Endothelial cell of umbilical vein (primary cell): ENCODE measurements at regions not wholly inside any gene's neighbourhood (a gene's known extent, or its start where the extent isn't known, plus 50 kb on each side); places are given as distances from the start of the nearest gene placed in this dataset.

Experiments
- BruUV-seq: library from RNA; stranded (reverse); fragments of 400-500 nt; replicated peaks from 2 replicates; lab custom pipeline; 2021; lab: Mats Ljungman, UMichigan
- CTCF ChIA-PET: fragments of 300-600, 350-600 bp; sonication (Branson Sonifier 250); formaldehyde crosslinking; loops from one replicate; lab custom pipeline; 2021; ENCODE audit warnings: antibody characterized with exemption, inconsistent platforms; lab: Charles Lee
- POLR2A ChIA-PET: fragments of 300-600, 350-600 bp; sonication (Branson Sonifier 250); formaldehyde crosslinking; loops from one replicate; lab custom pipeline; 2021; ENCODE audit warnings: antibody characterized with exemption, inconsistent platforms; lab: Charles Lee
- DNase-seq: peaks from one replicate; pipeline ENCODE4 v3.0.0-alpha.2; 2011; ENCODE audit warnings: low read depth, low spot score
- FAIRE-seq: peaks from 2 replicates; lab custom pipeline; 2011; peaks lifted over from hg19 to GRCh38; lab: Jason Lieb, UNC
- H2AFZ ChIP-seq: 2 replicates; pipeline ENCODE4 v1.6.0; 2012; ENCODE audit warnings: low read depth, low read length, control low read depth, inconsistent platforms
- H3K27ac ChIP-seq: 2 replicates; pipeline ENCODE4 v1.5.1; 2011; ENCODE audit warnings: low read depth, mild to moderate bottlenecking, control low read depth, low read length, moderate library complexity; ENCODE audit not compliant: insufficient read depth
- H3K27me3 ChIP-seq, 2 experiments: 2 replicates each; pipeline versions ENCODE4 v1.6.0 to v1.6.1; 2011; ENCODE audit warnings: low read length in 2 of 2, mixed read lengths in 1 of 2; ENCODE audit not compliant: control insufficient read depth in 2 of 2, insufficient read depth in 2 of 2
- H3K36me3 ChIP-seq, 2 experiments: 2 replicates in 1 of 2; 3 replicates in 1 of 2; pipeline ENCODE4 v1.5.1; 2011; ENCODE audit warnings: low read length in 2 of 2, mild to moderate bottlenecking in 1 of 2, moderate library complexity in 1 of 2; ENCODE audit not compliant: control insufficient read depth in 2 of 2, insufficient read depth in 2 of 2; ENCODE audit errors: extremely low read depth in 1 of 2
- H3K4me1 ChIP-seq: 3 replicates; pipeline ENCODE4 v1.5.1; 2011; ENCODE audit warnings: mild to moderate bottlenecking, low read length; ENCODE audit not compliant: control insufficient read depth, insufficient read depth; ENCODE audit errors: extremely low read depth
- H3K4me2 ChIP-seq: 2 replicates; pipeline ENCODE4 v1.6.1; 2011; ENCODE audit warnings: low read length, control low read depth, mixed read lengths; ENCODE audit not compliant: insufficient read depth
- H3K4me3 ChIP-seq, 3 experiments: fragments of 200-600 bp in 1 of 3; sonication (generic), shearing (Covaris generic) in 1 of 3; replicated peaks in 1 of 3; 2 replicates each; pipeline ENCODE4 v1.5.1; 2011 to 2016; ENCODE audit warnings: control low read depth in 3 of 3, low read length in 3 of 3, mild to moderate bottlenecking in 2 of 3, inconsistent platforms in 1 of 3, low read depth in 1 of 3, moderate library complexity in 1 of 3; ENCODE audit not compliant: insufficient read depth in 1 of 3
- H3K79me2 ChIP-seq: 2 replicates; pipeline ENCODE4 v1.6.0; 2012; ENCODE audit warnings: low read length, inconsistent platforms; ENCODE audit not compliant: control insufficient read depth, insufficient read depth
- H3K9ac ChIP-seq: replicated peaks from 2 replicates; pipeline ENCODE3; 2011; ENCODE audit warnings: low read length, control low read depth; ENCODE audit not compliant: insufficient read depth; ENCODE audit errors: extremely low read depth
- H3K9me1 ChIP-seq: replicated peaks from 3 replicates; pipeline ENCODE4 v1.6.0; 2011; ENCODE audit warnings: mild to moderate bottlenecking, low read length; ENCODE audit not compliant: control insufficient read depth, insufficient read depth; ENCODE audit errors: extremely low read depth
- H3K9me3 ChIP-seq: replicated peaks from 2 replicates; pipeline ENCODE4 v1.5.1; 2012; ENCODE audit warnings: low read length, inconsistent platforms; ENCODE audit not compliant: control insufficient read depth, insufficient read depth
- H4K20me1 ChIP-seq: replicated peaks from 2 replicates; pipeline ENCODE3; 2011; ENCODE audit warnings: mild to moderate bottlenecking, low read length; ENCODE audit not compliant: control insufficient read depth, insufficient read depth; ENCODE audit errors: extremely low read depth
- EZH2 ChIP-seq: IDR thresholded peaks from 2 replicates; pipeline ENCODE4 v1.6.1; 2012; ENCODE audit warnings: borderline replicate concordance, low read depth, mild to moderate bottlenecking, moderate library complexity, low read length, inconsistent platforms; ENCODE audit not compliant: severe bottlenecking
- FOS ChIP-seq: IDR thresholded peaks from 2 replicates; pipeline ENCODE4 v1.6.1; 2011; ENCODE audit warnings: mild to moderate bottlenecking, low read length, moderate library complexity, borderline replicate concordance; ENCODE audit not compliant: insufficient read depth
- GATA2 ChIP-seq: IDR thresholded peaks from 2 replicates; pipeline ENCODE4 v1.7.0; 2011; ENCODE audit warnings: low read depth, mild to moderate bottlenecking, moderate library complexity, mixed read lengths, low read length; ENCODE audit not compliant: insufficient read length, insufficient read depth
- JUN ChIP-seq: IDR thresholded peaks from 2 replicates; pipeline ENCODE4 v1.6.1; 2011; ENCODE audit warnings: borderline replicate concordance, low read depth; ENCODE audit not compliant: insufficient read length, insufficient read depth
- MYC ChIP-seq: IDR thresholded peaks from one replicate; pipeline ENCODE4 v1.6.1; 2011; ENCODE audit warnings: mild to moderate bottlenecking, low read depth, low read length
- POLR2A ChIP-seq: IDR thresholded peaks from 2 replicates; pipeline ENCODE4 v1.6.1; 2012; ENCODE audit warnings: low read depth, mild to moderate bottlenecking, control low read depth, low read length
- POLR2AphosphoS5 ChIP-seq: IDR thresholded peaks from 2 replicates; pipeline ENCODE4 v1.6.1; 2012; ENCODE audit warnings: low read depth, mild to moderate bottlenecking, control low read depth, low read length, moderate library complexity; ENCODE audit not compliant: insufficient read depth
- dilution Hi-C: fragments of 300-500 bp; cut with MboI; formaldehyde crosslinking; loops from one replicate; pipeline ENCODE4 v1.15.0; 2019; ENCODE audit warnings: low sequenced_read_pairs; ENCODE audit not compliant: extremely low pct_ligation_motif_present
- intact Hi-C: fragments of 100-400 bp; cut with micrococcal nuclease; formaldehyde crosslinking; loops from one replicate; pipeline ENCODE4 v1.10.0; 2022
- TF ChIP-seq, protein P1 (sequence below): IDR thresholded peaks from 2 replicates; pipeline ENCODE4 v1.6.1; 2011; ENCODE audit not compliant: insufficient read depth, insufficient read length
- TF ChIP-seq, protein P2 (sequence below), 2 donors: IDR thresholded peaks; 1 replicate in 1 of 2; 2 replicates in 1 of 2; pipeline ENCODE4 v1.5.1; 2011; ENCODE audit warnings: low read length in 2 of 2, mild to moderate bottlenecking in 2 of 2, moderate library complexity in 2 of 2, control low read depth in 1 of 2, inconsistent platforms in 1 of 2, low read depth in 1 of 2; ENCODE audit not compliant: insufficient read depth in 1 of 2; ENCODE audit errors: extremely low read depth in 1 of 2

DNA sequence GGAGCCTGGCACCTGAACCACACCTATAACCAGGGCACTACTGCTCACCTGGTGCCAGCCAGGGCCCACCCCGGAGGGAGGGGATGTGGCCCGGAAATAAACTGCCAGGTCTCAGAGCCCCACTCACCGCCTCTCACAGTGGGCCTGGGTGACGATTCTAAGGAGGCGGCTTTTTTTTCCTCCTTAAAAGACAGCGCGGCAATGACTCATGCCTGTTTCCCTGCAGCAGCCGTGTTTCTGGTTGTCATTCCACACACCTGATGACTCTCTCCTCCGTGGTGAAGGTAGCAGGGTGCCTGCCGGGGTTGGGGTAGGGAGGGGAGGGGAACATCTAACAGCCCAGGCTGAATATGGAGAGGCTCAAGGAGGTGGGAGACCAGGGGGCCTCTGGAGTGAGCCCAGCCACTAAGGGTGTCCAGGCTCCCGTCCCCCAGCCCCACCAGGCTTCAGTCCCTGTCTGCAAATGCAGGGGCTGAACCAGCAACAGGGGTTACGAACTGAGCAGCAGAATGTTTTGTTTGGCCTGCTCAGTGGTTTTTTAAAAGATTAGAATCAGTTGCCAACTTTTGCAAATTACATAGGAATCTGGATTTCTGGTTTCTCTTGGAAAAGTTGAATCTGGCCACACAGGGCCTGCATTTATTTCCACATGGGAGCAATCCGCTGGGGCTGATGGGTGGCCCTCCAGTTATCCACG lies 127.3 kb upstream of the LINGO1 start:
- no TSS peak for BruUV-seq
- H3K27me3 ChIP-seq = no peaks in the 10 kb centered on the region
- no peaks in the 10 kb centered on the region for H3K9me3 ChIP-seq
- H3K79me2 ChIP-seq = no peaks in the 10 kb centered on the region
- POLR2A ChIA-PET = no interaction called here
- DNase-seq (no peak), FAIRE-seq (no peak)
- H3K9ac ChIP-seq = no peak overlapping the region
- H3K9me1 ChIP-seq = no peaks in the 10 kb centered on the region
- no peaks in the 10 kb centered on the region for H3K36me3 ChIP-seq
- H4K20me1 ChIP-seq = no peaks in the 10 kb centered on the region
- intact Hi-C loops = loop anchor here (5.0 kb wide), 1 partner anchor 48 kb away; no protein-coding TSS in a partner anchor
- H2AFZ ChIP-seq = no peak overlapping the region
- TF ChIP-seq, protein P1, sequence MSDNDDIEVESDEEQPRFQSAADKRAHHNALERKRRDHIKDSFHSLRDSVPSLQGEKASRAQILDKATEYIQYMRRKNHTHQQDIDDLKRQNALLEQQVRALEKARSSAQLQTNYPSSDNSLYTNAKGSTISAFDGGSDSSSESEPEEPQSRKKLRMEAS = no peak
- no peak for TF ChIP-seq JUN
- no peak for TF ChIP-seq MYC
- no peak for TF ChIP-seq POLR2A
- TF ChIP-seq EZH2 = no peak
- TF ChIP-seq FOS = no peak
- TF ChIP-seq POLR2AphosphoS5 = no peak
- TF ChIP-seq, protein P2, sequence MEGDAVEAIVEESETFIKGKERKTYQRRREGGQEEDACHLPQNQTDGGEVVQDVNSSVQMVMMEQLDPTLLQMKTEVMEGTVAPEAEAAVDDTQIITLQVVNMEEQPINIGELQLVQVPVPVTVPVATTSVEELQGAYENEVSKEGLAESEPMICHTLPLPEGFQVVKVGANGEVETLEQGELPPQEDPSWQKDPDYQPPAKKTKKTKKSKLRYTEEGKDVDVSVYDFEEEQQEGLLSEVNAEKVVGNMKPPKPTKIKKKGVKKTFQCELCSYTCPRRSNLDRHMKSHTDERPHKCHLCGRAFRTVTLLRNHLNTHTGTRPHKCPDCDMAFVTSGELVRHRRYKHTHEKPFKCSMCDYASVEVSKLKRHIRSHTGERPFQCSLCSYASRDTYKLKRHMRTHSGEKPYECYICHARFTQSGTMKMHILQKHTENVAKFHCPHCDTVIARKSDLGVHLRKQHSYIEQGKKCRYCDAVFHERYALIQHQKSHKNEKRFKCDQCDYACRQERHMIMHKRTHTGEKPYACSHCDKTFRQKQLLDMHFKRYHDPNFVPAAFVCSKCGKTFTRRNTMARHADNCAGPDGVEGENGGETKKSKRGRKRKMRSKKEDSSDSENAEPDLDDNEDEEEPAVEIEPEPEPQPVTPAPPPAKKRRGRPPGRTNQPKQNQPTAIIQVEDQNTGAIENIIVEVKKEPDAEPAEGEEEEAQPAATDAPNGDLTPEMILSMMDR (IDR thresholded peaks at IDR 0.05; ENCODE audit: extremely low read depth in 1 of 2, insufficient read depth in 1 of 2, low read depth in 1 of 2, low read length in 2 of 2) = no peak
- no peak for TF ChIP-seq GATA2
- dilution Hi-C loops = no loop called here
- H3K4me3 ChIP-seq = no peak overlapping the region
- H3K4me2 ChIP-seq = no peak overlapping the region
- no peaks in the 10 kb centered on the region for H3K4me1 ChIP-seq
- H3K27ac ChIP-seq = no peak overlapping the region
- CTCF ChIA-PET = no interaction called here
